ENCODE measurements at regions not wholly inside any gene's neighbourhood (a gene's known extent, or its start where the extent isn't known, plus 50 kb on each side); places are given as distances from the start of the nearest gene placed in this dataset.
"Not testable (repeated sequence)": the region's sequence is repeated elsewhere in the genome, so short reads cannot be mapped to it uniquely, and the experiment has no call there.

DNA sequence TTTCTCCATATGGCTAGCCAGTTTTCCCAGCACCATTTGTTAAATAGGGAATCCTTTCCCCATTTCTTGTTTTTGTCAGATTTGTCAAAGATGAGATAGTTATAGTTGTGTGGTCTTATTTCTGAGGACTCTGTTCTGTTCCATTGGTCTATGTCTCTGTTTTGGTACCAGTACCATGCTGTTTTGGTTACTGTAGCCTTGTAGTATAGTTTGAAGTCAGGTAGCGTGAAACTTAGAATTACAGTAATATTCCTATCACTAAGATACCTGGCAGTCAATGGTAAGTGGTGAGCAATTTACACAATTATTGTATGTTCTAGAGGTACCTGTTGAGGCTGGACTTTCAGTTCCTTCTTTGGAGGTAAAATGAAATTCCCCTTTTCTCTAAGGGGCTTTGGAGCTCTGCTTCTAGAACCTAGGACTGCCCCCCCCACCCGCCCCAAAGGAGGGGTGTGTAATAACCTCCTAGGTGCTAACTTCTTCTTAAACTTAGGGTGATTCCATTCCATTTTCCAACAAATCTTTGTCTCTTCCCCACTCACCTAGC lies 187.9 kb upstream of the PUDP start:
- TF ChIP-seq, protein P1, sequence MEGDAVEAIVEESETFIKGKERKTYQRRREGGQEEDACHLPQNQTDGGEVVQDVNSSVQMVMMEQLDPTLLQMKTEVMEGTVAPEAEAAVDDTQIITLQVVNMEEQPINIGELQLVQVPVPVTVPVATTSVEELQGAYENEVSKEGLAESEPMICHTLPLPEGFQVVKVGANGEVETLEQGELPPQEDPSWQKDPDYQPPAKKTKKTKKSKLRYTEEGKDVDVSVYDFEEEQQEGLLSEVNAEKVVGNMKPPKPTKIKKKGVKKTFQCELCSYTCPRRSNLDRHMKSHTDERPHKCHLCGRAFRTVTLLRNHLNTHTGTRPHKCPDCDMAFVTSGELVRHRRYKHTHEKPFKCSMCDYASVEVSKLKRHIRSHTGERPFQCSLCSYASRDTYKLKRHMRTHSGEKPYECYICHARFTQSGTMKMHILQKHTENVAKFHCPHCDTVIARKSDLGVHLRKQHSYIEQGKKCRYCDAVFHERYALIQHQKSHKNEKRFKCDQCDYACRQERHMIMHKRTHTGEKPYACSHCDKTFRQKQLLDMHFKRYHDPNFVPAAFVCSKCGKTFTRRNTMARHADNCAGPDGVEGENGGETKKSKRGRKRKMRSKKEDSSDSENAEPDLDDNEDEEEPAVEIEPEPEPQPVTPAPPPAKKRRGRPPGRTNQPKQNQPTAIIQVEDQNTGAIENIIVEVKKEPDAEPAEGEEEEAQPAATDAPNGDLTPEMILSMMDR (conservative IDR thresholded peaks at IDR 0.05) = not testable (repeated sequence)
- TF ChIP-seq EZH2 (IDR thresholded peaks at IDR 0.05; ENCODE audit: low read depth) = not testable (repeated sequence)
